NOMO-1 treated with DMSO at 0.1 percent for 48 hours (cell line): ENCODE measurements at regions not wholly inside any gene's neighbourhood (a gene's known extent, or its start where the extent isn't known, plus 50 kb on each side); places are given as distances from the start of the nearest gene placed in this dataset.
A peak's percentile ranks its signal among the peaks of the same experiment; 100 is the strongest.

Source experiments
- DNase-seq: peaks from one replicate; lab custom pipeline; 2025; ENCODE audit not compliant: unreplicated experiment; lab: John Stamatoyannopoulos, UW

DNA sequence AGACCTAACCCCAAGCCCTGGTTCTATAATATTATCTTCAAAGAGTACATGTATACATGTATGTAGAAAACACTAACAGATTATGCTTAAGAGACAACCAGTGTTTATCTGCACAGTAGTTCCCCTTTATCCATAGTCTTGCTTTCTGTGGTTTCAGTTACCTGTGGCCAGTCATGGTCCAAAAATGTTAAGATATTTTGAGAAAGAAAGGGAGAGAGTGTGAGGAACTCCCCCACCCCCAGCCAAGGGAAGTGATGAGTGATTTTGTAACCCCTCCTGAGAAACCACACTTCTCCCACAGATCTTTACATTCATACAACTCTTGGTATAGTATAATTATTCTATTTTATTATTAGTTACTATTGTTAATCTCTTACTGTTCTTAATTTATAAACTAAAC is 77.3 kb upstream of the CNTN1 start:
- DNase-seq = peak; percentile 57

DNA sequence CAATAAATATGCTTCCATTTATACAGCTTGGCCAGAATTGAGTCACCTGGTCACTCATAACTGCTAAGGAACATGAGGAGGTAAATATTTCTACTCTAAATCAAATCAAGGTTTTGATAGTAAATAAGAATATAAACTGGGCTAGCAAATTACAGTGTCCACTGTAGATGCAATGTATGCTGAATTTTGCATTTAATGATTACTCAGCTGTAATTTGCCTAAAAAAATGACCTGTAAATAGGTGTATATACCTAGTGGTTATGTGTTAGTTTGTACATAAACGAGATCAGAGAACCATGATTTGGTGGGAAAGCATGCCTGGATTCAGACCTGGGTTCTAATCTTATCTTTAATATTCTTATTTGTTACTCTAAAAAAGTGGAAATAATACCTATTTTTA is 76.6 kb upstream of the CNTN1 start:
- no peak for DNase-seq

DNA sequence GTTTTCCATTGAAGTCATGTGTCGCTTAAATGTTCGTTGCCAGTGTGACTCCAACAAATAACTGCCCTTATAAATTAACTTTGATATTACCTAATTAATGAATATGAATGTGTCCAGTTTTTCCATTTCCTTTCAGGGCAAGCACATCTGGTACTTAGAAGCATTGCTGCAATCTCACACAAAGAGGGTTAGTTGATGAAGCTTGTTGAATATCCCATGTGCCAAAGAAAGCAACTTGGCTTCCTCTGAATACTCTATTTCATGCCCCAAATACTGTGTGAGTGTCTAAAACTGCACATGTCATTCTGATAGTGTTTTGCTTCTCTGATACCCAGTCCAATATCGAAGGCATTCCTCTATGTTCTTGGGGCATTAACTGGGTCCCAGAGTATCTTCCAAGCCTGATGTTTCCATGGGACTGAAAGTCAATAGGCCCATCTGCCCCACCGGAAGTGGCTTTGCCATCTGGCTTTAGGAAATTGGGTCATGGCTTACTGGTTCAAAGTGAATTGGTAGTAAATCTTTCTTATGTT is 75.8 kb upstream of the CNTN1 start:
- peak; percentile 2 for DNase-seq

DNA sequence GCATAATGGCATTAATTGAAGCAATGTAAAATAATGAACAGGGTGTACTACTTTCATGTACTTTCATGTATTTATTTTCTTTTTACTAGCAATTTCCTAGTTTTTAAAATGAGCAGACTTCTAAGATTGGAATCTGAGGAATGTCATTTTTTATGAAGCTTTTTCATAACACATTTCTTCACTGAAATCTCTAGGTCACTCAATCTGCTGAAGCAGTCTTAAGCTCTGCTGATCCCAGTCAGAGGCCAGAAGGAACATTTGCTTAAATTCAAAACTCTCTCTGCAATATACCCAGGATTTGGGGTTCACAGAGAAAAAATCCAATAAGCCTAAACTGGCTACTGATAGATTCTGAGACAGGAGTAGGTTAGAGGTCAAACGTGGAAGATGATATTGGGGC is 73.6 kb upstream of the CNTN1 start:
- DNase-seq = no peak

DNA sequence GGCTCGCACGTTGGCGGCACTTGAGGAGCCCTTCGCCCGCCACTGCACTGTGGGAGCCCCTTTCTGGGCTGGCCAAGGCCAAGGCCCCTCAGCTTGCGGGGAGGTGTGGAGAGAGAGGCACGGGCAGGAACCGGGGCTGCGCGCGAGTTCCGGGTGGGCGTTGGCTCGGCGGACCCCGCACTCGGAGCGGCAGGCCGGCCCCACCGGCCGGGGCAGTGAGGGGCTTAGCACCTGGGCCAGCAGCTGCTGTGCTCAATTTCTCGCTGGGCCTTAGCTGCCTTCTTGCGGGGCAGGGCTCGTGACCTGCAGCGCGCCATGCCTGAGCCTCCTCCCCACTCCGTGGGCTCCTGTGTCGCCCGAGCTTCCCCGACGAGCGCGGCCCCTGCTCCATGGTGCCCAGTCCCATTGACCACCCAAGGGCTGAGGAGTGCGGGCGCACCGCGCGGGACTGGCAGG is 71.6 kb upstream of the CNTN1 start:
- no peak for DNase-seq

DNA sequence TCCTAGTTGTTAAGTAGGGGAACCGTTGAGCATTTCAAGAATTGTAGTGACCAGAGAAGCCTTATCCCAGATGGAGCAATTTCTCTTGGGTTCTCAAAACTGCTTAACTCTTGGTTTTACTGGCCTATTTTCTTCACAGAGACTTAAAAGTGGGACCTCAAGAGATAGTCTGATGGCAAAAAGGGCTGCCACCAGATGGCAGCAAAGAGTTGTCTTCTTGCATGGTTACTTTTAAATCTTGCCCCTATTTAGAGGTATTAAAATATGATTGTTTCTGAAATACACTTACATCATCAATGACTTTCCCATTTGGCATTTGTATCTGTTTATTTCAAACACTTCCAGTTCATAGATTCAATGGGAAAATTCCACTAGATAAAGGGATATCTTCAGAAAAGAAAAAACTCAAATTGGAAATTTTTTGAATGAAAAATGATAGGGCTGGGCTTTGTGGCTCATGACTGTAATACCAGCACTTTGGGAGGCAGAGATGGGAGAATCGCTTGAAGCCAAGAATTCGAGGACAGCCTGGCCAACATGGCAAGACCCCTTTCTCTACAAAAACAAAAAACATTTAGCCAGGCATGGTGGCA is 69.9 kb upstream of the CNTN1 start:
- DNase-seq = peak; percentile 19

DNA sequence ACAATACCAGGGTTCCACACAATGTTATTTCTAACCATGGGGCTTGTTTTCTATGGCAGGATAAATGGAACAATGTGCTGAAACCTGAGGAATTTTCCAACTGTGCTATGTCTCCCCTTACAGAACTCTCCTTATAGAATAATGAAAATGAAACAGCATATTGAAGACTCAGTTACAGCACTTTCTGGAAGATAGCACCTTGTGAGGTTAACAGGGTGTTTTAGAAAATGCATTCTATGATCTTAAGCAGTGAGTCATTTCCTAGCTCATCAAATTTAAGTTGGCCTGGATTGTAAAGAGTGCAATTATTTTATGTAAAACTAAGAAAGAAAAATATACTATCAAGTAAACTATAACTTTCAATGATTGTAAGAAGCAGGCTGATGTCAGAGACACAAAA is 60.1 kb upstream of the CNTN1 start:
- DNase-seq = peak; percentile 31

DNA sequence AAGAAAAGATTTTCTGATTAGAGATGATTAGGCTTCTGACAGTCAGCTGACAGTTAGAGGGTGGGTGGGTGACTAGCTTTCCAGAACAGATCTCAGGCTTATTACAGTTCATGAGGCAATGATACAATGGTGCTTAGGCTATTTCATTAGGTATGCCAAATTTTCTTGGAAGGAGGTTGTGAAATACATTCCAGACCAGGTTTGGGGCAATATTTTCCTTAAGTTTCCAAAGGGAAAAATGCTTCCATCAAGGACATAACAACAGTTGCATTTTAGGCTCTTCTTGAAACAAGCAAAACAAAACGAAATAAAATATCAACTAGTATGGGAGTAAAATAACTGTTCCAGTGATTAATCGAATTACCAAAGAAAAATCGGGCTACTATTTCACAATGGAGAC is 59.3 kb upstream of the CNTN1 start:
- DNase-seq = no peak

DNA sequence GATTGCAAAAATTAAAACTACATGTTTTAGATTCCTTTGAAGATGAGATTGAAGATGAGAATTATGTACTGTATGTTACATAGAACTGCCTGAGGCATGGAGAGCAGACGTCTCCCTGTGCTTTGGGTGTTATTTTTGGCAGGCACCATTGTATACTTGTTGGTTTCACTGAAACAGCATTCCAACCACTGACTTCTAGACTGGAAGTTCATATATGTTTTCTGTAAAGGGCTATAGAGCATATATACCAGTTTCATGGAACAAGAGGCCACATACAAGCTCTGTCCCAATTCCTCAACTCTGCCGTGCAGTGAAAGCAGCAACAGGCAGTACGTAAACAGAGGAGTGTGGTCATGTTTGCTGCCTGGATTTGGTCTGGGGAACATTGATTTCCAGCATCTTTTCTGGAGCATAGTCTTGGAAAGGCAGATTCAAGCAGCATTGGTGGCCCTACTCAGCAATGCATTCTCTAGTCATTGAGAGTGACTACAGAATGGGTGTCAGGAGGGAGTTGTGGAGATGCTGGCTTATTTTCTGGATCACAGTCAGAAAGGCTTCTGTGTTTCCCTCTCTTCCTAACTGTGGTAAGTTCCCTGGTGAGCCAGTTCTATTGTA is 57.6 kb upstream of the CNTN1 start:
- DNase-seq = no peak

DNA sequence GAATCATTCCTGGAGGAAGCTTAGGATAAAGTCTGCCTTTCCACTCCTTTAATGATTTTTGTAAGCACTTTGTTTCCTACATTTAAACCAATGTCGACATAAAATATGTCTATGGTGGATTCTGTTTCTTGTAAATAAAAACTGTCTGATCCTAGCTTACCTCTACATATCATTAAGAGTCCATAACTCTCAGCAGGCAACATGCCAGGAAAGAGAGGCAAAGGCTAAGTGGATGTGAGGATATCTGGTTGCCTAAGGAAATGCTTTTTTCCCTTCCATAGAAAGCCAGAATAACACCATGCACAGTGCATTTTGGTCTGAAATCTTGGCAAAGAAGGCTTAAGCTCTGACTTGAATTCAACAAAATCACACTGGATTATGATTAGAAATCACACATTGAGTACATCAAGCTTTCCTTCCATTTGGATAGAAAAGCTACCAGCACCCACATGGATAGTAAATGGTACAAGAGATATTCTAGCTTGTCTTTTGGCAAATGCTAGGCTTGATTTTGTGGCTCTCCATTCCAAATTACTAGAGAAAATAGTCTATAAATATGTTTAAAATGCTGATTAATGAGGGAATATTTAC is 57.0 kb upstream of the CNTN1 start:
- DNase-seq = no peak
